ENCODE measurements at regions not wholly inside any gene's neighbourhood (a gene's known extent, or its start where the extent isn't known, plus 50 kb on each side); places are given as distances from the start of the nearest gene placed in this dataset.

DNA sequence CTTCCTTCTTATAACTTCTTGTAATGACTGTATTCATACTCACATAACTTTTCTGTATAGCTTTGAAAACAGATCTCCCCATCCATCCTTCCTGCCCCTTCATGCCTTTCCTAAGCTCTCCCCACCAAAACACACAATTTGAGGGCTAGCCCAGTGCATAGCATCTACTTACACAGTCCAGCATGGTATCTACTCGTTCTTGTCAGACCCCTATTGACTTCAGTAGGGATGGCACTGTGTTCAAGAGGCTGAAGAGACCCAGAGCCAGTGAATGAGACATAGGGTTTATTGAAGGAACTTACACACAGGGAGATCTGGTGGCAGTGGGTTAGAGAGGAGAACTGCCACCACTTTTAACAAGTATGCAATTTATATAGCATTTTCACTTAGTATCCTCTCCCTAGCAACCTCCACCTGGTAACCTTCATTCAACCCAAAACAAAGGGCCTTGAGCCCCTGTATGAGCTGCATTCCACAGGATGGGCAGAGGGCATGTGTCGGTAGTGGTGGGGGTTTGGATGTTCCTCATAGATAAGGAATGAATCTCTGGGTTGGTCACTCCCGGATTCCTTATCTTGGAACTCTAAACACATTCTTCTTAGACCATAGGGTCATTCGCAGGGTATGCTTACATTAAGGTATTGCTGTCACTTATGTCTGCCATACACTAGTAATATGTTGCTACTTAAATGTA, 64.9 kb upstream of the GNG12 start:
- DNase-seq, result no peak

- no peak for DNase-seq
These were observed 64.1 kb upstream of the GNG12 start for GRCh38 chr1:67897270-67897949.

- DNase-seq, result no peak
These were observed 63.6 kb upstream of the GNG12 start for GRCh38 chr1:67896826-67897225.

DNA sequence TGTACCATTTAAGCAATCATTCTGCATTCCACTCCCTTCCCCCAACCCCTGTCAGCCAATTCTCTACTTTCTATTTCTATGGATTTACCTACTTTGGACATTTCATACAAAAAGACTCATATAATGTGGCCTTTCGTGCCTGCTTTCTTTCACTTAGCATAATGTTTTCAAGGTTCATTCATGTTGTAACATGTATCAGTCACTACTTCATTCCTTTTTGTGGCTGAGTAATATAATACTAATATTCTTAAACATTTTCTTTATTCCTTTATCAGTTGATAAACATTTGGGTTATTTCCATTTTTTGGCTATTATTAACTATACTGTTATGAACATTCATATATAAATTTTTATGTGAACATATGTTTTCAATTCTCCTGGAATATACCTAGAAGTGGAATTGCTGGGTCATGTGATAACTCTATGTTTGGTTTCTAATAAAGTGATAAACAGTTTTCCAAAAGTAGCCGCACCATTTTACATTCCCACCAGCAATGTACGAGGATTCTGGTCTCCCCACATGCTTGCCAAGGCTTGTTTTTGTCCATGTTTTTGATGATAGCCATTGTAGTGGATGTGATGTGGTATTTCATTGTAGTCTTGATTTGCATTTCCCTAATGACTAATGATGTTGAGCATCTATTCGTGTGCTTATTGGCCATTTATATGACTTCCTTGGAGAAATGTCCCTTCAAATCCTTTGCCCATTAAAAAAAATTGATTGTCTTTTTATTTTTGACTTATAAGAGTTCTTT, 61.9 kb upstream of the GNG12 start:
- DNase-seq, result no peak

DNA sequence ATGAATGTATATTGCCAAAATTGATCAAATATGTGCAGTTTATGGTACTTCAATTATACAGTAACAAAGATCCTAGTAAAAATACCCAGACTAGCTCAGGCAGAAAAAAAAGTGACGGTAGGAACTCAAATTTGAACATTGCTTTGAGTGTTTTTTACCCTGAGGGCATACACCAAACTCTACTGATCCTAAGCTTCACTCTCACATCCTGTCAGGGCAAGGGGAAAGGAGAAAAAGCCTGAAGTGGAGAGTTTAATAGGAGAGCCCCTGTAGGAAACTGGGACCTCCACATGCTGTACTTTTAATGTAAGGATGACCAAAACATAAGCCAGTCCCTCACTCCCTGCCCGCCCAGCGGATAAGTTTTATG, 59.8 kb upstream of the GNG12 start:
- no peak for DNase-seq

DNA sequence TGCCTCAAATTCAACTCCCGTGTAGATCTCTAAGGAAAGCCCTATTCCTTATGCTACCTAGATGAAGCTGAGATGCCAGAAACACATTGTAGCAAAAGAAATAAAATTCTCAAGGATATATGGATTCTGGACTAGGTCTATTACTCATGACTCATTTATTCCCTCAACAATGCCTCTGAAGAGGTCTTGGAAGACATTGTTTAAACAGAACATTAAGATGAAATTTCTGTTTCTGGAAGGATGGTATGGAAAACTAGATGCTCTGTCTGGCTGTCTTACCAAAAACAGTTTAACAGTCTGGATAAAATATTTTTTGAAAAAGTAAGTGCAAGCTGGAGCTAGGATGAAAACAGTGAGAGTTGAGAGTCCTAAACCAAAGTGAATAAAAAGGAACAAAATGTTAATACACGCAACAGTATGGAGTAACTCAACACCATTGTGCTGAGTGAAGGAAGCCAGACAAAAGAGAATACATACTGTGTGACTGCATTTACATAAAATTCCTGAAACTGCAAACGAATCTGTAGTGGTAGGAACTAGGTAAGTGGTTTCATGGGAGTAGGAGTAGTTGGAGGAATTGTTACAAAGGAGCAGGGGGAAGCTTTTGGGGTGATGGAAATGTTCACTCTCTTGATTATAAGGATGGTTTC, 59.3 kb upstream of the GNG12 start:
- no peak for DNase-seq

DNA sequence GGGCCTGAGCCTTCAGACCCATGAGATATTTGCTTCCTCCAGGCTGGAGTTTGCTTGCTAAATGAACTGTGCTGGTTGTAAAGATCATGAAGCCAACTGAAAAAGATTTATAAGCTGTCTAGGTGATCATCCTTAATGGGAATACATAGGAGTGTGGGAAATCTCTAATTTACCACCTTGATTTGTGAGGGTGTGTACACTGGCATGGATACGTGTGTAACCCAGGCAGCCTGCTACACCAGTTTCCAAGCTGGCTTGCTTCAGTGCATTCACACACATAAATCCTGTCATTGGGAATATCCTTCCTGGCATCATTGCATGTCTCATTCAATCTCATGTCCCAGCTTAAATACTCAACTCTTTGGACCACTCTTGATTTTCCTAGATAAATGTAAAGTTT, 57.6 kb upstream of the GNG12 start:
- no peak for DNase-seq

- DNase-seq, result no peak
These were observed 56.8 kb upstream of the GNG12 start for GRCh38 chr1:67889953-67890567.

DNA sequence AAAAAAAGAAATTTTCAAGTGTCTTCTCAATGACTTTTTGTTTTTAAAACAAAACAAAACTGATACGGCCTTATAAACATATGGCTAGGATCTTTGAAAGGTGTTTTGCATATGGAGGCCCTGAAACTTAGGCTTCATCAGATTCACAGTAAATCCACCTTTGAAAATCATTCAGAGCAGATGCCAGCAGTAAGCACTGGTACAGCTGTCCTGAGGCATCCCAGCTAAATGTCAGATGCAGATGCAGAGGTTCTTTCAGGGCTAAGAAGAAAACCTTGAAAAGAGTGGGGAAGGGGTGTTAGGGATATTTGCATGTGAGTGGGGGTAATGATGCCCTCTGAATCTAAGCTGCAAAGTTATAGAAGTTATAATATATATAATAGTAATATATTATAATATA, 56.2 kb upstream of the GNG12 start:
- no peak for DNase-seq

DNA sequence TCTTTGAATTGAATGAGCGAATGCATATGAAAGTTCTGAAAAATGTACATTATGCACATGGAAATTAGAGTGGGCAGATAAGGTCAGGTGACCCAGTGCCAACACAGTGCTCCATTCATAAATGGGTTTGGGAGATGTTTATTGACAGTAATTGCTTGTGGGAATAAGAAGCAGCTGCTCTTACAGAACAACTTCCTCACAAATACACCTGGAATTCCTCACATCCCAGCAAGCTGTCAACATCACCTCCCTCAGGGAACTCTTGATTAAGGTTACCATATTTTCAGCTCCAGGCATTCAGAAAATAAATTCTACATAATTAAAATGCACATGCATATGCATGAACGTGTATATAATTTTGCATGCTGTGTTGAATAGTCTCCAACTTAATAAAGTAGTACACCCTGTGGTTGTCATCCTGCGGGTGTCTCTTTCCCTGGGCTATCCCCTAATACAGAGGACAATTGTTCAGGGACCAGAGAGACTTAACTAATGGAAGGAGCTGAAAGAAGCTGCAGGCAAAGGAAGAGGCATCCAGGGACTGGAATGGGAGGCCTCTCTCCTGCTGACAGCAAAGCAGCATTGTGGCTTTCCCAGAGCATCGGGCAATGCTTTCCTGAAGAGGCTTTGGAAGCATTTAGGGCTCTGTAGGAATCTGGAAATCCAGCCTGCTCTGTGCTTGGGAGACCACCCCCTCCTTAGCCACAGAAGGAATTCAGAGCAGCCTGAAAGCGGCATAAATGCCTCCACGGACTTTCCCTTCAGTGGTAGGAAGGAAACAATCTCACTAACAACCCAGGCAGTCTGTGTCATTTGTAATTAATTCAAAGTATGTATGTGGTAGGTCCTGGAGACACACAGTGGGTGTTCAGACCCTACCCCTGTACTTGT, 55.2 kb upstream of the GNG12 start:
- DNase-seq, result no peak

- DNase-seq, result no peak
These were observed 53.9 kb upstream of the GNG12 start for GRCh38 chr1:67887146-67887545.

DNA sequence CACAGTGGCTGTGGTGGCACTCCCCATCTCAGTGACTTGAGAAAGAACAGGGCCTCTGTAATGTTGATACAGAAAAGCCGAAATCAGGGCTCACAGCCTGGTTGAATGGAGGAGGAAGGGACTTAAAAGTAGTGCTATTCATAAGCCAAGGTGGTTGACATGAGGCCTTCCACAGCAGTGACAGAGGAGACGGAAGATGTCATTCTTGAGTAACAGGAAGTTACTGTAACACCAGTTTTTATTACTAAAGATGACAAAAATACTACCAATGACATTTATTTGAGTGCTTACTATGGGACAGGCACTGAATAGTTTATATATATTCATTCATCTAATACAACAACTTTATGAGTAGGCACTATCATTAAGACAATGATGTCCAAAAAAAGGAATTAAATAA, 52.8 kb upstream of the GNG12 start:
- no peak for DNase-seq

DNA sequence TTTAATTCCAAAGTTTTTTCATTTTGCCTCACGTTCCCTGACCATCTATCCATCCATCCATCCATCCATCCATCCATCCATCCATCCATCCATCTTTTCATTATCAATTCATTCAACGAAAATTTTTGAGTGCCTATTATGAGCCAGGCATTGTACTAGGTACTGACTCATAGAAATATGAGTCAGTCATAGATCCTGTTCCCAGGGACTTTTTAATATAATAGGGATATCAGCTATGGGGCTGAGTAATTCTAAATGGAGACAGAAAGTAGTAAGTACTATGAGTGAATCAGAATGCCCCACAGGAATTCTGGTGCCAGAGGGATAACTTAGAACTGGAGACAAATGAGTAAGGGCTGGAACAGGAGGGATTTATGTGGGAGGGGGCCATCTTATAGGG, 49.8 kb upstream of the GNG12 start:
- no peak for DNase-seq

All from NCI-H2227 treated with DMSO at 0.1 percent for 48 hours (cell line).